ENCODE measurements at regions not wholly inside any gene's neighbourhood (a gene's known extent, or its start where the extent isn't known, plus 50 kb on each side); places are given as distances from the start of the nearest gene placed in this dataset.
"Not testable (repeated sequence)": the region's sequence is repeated elsewhere in the genome, so short reads cannot be mapped to it uniquely, and the experiment has no call there.

DNA sequence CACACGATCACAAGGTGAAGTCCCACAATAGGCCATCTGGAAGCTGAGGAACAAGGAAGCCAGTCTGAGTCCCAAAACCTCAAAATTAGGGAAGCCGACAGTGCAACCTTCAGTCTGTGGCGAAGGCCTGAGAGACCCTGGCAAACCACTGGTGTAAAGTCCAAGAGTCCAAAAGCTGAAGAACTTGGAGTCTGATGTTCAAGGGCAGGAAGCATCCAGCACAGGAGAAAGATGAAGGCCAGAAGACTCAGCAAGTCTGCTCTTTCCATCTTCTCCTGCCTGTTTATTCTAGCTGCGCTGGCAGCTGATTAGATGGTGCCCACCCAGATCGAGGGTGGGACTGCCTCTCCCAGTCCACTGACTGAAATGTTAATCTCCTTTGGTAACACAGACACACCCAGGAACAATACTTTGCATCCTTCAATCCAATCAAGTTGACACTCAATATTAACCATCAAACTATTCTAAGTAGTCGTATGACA, 112.3 kb downstream of the MYCN start:
- not testable (repeated sequence) for H3K27me3 ChIP-seq (ENCODE audit: insufficient read depth, low read length); H3K9me3 ChIP-seq (ENCODE audit: low read length); H2AFZ ChIP-seq (ENCODE audit: low read depth, low read length); H3K36me3 ChIP-seq (ENCODE audit: insufficient read depth, low read length); H3K4me3 ChIP-seq (ENCODE audit: low read length)
- H3K4me1 ChIP-seq (ENCODE audit: insufficient read depth, low read length), result peaks cover 16% of the 10 kb centered on the region

DNA sequence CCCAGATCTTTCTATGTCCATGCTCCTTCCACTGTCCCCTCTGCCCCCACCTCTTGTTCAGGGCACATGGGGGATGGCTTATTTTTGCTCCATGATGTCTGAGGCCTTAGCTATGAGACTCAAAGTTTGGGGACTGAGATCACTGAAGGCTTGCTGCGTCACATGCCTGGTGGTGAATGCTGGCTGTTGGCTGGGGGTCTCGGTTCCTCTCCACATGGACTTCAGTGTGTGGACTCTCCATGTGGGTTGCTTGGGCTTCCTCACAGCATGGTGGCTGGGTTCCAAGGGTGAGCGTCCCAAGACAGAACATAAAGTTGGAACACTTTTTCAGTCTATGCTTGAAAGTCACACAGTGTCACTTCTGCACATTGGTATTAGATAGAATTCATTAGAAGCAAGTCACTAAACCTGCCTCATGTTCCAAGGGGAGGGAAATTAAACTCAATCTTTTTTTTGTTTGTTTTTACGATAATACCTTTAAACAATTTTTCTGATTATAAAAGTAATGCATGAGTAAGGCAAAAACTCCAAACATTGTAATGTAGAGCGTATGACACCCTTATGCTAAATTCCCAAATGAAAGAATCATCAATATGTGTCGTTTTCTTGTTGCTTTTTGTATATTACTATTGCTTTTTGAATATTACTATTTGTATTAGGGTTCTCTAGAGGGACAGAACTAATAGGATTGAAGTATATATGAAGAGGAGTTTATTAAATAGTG, 111.7 kb downstream of the MYCN start:
- H3K4me3 ChIP-seq (ENCODE audit: low read length), result no peak overlapping the region
- H3K9me3 ChIP-seq (ENCODE audit: low read length), result no peaks in the 10 kb centered on the region

GRCh38 chr2:16050908-16051489, 110.6 kb downstream of the MYCN start:
- H3K9me3 ChIP-seq (ENCODE audit: low read length), result no peaks in the 10 kb centered on the region
- H3K4me1 ChIP-seq (ENCODE audit: insufficient read depth, low read length), result peaks cover 14% of the 10 kb centered on the region
- H3K36me3 ChIP-seq (ENCODE audit: insufficient read depth, low read length), result no peaks in the 10 kb centered on the region
- no peak overlapping the region for H3K4me3 ChIP-seq (ENCODE audit: low read length)
- H3K27me3 ChIP-seq (ENCODE audit: insufficient read depth, low read length), result no peaks in the 10 kb centered on the region
- no peak overlapping the region for H2AFZ ChIP-seq (ENCODE audit: low read depth, low read length)

More for the DNA sequence above, 111.7 kb downstream of the MYCN start:
- no peaks in the 10 kb centered on the region for H3K36me3 ChIP-seq (ENCODE audit: insufficient read depth, low read length)
- H3K27me3 ChIP-seq (ENCODE audit: insufficient read depth, low read length), result no peaks in the 10 kb centered on the region
- peaks cover 16% of the 10 kb centered on the region for H3K4me1 ChIP-seq (ENCODE audit: insufficient read depth, low read length)
- no peak overlapping the region for H2AFZ ChIP-seq (ENCODE audit: low read depth, low read length)

DNA sequence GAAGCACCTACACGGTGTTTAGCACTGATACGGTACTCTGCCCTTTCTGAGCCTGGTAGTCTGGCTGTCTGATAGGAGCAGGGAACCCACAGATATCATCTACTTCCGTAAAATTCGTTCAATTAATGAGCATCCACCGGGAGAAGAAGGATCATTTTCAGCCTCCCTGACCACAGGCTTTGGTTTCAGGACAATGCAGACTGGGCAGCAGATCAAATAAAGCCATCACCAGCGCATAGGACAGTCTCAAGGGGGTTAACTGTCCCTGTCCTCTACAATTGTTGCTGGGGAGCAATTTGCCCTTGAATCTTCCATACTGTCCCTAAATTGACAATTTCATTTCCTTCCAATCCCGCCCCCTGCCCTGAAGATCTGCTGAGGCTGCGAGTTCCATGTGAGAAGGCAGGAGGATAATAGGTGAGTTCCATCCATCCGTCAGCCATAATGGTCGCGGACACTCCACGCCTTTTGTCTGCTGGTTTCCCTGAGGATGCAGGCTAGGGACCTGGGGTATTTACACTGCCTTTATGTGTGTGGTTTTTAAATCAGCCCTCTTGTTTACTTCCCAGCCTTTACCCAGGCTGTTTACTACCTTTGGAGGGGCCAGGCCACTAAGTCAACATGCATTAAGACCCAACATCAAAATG, 110.0 kb downstream of the MYCN start:
- H3K4me3 ChIP-seq (ENCODE audit: low read length), result no peak overlapping the region
- no peak overlapping the region for H2AFZ ChIP-seq (ENCODE audit: low read depth, low read length)
- H3K36me3 ChIP-seq (ENCODE audit: insufficient read depth, low read length), result no peaks in the 10 kb centered on the region
- peaks cover 11% of the 10 kb centered on the region for H3K4me1 ChIP-seq (ENCODE audit: insufficient read depth, low read length)
- no peaks in the 10 kb centered on the region for H3K27me3 ChIP-seq (ENCODE audit: insufficient read depth, low read length)
- H3K9me3 ChIP-seq (ENCODE audit: low read length), result no peaks in the 10 kb centered on the region

GRCh38 chr2:16049406-16049805, 109.1 kb downstream of the MYCN start:
- Histone ChIP-seq H3K36me3 (ENCODE audit: insufficient read depth, low read length) (no peaks in the 10 kb centered on the region), H3K27me3 (ENCODE audit: insufficient read depth, low read length) (no peaks in the 10 kb centered on the region), H2AFZ (ENCODE audit: low read depth, low read length) (no peak overlapping the region), H3K4me1 (ENCODE audit: insufficient read depth, low read length) (peaks cover 11% of the 10 kb centered on the region), H3K4me3 (ENCODE audit: low read length) (no peak overlapping the region), H3K9me3 (ENCODE audit: low read length) (no peaks in the 10 kb centered on the region)

GRCh38 chr2:16048466-16048865, 108.1 kb downstream of the MYCN start:
- Histone ChIP-seq H3K9me3 (ENCODE audit: low read length) (no peaks in the 10 kb centered on the region), H3K36me3 (ENCODE audit: insufficient read depth, low read length) (no peaks in the 10 kb centered on the region), H3K4me3 (ENCODE audit: low read length) (no peak overlapping the region), H3K4me1 (ENCODE audit: insufficient read depth, low read length) (peaks cover 11% of the 10 kb centered on the region), H3K27me3 (ENCODE audit: insufficient read depth, low read length) (no peaks in the 10 kb centered on the region), H2AFZ (ENCODE audit: low read depth, low read length) (no peak overlapping the region)

- no peak overlapping the region for H2AFZ ChIP-seq (ENCODE audit: low read depth, low read length)
- no peaks in the 10 kb centered on the region for H3K9me3 ChIP-seq (ENCODE audit: low read length)
- no peaks in the 10 kb centered on the region for H3K36me3 ChIP-seq (ENCODE audit: insufficient read depth, low read length)
- H3K4me3 ChIP-seq (ENCODE audit: low read length), result no peak overlapping the region
- peaks cover 11% of the 10 kb centered on the region for H3K4me1 ChIP-seq (ENCODE audit: insufficient read depth, low read length)
- no peaks in the 10 kb centered on the region for H3K27me3 ChIP-seq (ENCODE audit: insufficient read depth, low read length)
Observed at GRCh38 chr2:16047701-16048100, 107.4 kb downstream of the MYCN start.

- no peak overlapping the region for H3K4me3 ChIP-seq (ENCODE audit: low read length)
- H3K36me3 ChIP-seq (ENCODE audit: insufficient read depth, low read length), result no peaks in the 10 kb centered on the region
- peaks cover 11% of the 10 kb centered on the region for H3K4me1 ChIP-seq (ENCODE audit: insufficient read depth, low read length)
- no peaks in the 10 kb centered on the region for H3K9me3 ChIP-seq (ENCODE audit: low read length)
- no peak overlapping the region for H2AFZ ChIP-seq (ENCODE audit: low read depth, low read length)
- H3K27me3 ChIP-seq (ENCODE audit: insufficient read depth, low read length), result no peaks in the 10 kb centered on the region
Observed at GRCh38 chr2:16046649-16047048, 106.3 kb downstream of the MYCN start.

DNA sequence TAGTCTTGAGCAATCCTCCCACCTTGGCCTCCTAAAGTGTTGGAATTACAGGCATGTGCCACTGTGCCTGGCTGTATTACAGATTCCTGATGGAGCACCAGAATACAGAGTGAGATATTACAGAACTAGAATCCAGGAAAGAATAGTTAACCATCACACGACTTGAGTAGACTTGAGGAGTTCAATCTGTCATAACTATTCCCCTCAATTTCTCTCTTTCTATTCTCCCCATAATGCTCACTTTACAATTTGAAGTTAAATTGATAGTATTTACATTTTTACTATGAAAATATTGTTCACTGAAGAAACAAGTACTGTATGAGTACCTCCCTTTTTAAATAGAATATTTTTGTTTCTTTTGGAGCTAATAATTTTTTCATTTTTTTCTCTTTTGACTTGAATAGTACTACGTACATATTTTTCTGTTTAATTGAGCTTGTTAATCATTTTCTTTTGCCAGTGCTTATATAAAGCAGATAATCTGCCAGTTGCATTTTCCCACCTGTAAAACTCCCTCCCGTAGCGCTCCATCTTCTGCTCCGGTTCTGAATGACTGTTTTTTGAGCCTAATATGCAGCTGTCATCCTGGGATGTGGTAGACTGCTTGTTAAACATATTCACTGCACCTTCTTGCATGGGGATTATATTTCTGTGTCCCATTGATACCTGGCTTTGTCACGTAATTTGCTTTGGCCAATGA, 105.5 kb downstream of the MYCN start:
- Histone ChIP-seq H3K4me3 (ENCODE audit: low read length) (no peak overlapping the region), H3K27me3 (ENCODE audit: insufficient read depth, low read length) (no peaks in the 10 kb centered on the region), H2AFZ (ENCODE audit: low read depth, low read length) (no peak overlapping the region), H3K4me1 (ENCODE audit: insufficient read depth, low read length) (peaks cover 6% of the 10 kb centered on the region), H3K36me3 (ENCODE audit: insufficient read depth, low read length) (no peaks in the 10 kb centered on the region), H3K9me3 (ENCODE audit: low read length) (no peaks in the 10 kb centered on the region)

- no peaks in the 10 kb centered on the region for H3K4me1 ChIP-seq (ENCODE audit: insufficient read depth, low read length)
- H3K9me3 ChIP-seq (ENCODE audit: low read length), result no peaks in the 10 kb centered on the region
- H3K27me3 ChIP-seq (ENCODE audit: insufficient read depth, low read length), result no peaks in the 10 kb centered on the region
- H2AFZ ChIP-seq (ENCODE audit: low read depth, low read length), result no peak overlapping the region
- no peak overlapping the region for H3K4me3 ChIP-seq (ENCODE audit: low read length)
- no peaks in the 10 kb centered on the region for H3K36me3 ChIP-seq (ENCODE audit: insufficient read depth, low read length)
Observed at GRCh38 chr2:16044946-16045456, 104.7 kb downstream of the MYCN start.

GRCh38 chr2:16043627-16044026, 103.3 kb downstream of the MYCN start:
- Histone ChIP-seq H3K27me3 (ENCODE audit: insufficient read depth, low read length) (no peaks in the 10 kb centered on the region), H3K4me1 (ENCODE audit: insufficient read depth, low read length) (no peaks in the 10 kb centered on the region), H2AFZ (ENCODE audit: low read depth, low read length) (no peak overlapping the region), H3K4me3 (ENCODE audit: low read length) (no peak overlapping the region), H3K9me3 (ENCODE audit: low read length) (no peaks in the 10 kb centered on the region), H3K36me3 (ENCODE audit: insufficient read depth, low read length) (no peaks in the 10 kb centered on the region)

- H3K9me3 ChIP-seq (ENCODE audit: low read length), result no peaks in the 10 kb centered on the region
Observed at GRCh38 chr2:16043192-16043591, 102.8 kb downstream of the MYCN start.

DNA sequence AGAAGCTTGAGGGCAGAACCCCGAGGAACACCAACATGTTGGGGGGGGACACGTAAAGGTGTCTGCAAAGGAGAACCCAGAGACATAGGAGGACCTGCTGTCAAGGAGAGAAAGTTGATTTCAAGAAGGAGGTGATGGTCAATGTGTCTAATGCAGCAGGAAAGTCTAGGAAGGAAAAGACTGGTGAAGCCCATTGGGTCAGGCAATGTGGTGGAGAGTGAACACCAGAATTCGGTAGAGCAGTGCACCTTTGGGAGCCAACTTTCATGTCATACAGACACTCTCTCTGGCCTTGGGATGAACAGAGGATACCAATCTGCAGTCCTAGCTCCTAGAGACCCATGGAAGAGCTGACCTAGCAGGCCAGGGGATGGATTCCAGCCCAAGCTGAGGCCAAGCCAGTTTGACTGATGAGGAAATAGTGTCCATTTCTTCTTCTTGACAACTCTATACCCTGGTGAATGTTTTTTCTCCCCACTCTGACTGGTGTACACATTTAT, 101.9 kb downstream of the MYCN start:
- H3K4me3 ChIP-seq (ENCODE audit: low read length), result no peak overlapping the region
- no peaks in the 10 kb centered on the region for H3K27me3 ChIP-seq (ENCODE audit: insufficient read depth, low read length)
- H3K36me3 ChIP-seq (ENCODE audit: insufficient read depth, low read length), result no peaks in the 10 kb centered on the region
- no peaks in the 10 kb centered on the region for H3K9me3 ChIP-seq (ENCODE audit: low read length)
- H2AFZ ChIP-seq (ENCODE audit: low read depth, low read length), result no peak overlapping the region
- H3K4me1 ChIP-seq (ENCODE audit: insufficient read depth, low read length), result peaks cover 12% of the 10 kb centered on the region

More at GRCh38 chr2:16043192-16043591, 102.8 kb downstream of the MYCN start:
- Histone ChIP-seq H3K36me3 (ENCODE audit: insufficient read depth, low read length) (no peaks in the 10 kb centered on the region), H2AFZ (ENCODE audit: low read depth, low read length) (no peak overlapping the region), H3K4me1 (ENCODE audit: insufficient read depth, low read length) (peaks cover 4% of the 10 kb centered on the region), H3K4me3 (ENCODE audit: low read length) (no peak overlapping the region), H3K27me3 (ENCODE audit: insufficient read depth, low read length) (no peaks in the 10 kb centered on the region)

Measured in neuron (in vitro differentiated cells).